Psoas muscle (tissue), 7 donors: ENCODE measurements at regions not wholly inside any gene's neighbourhood (a gene's known extent, or its start where the extent isn't known, plus 50 kb on each side); places are given as distances from the start of the nearest gene placed in this dataset.

Experiments
- ATAC-seq, 4 donors: fragments of 200-7000 bp; cut with Tn5 transposase; one replicate each; pipeline ENCODE4 v1.9.1; 2020; ENCODE audit warnings: moderate library complexity in 3 of 4, mild to moderate bottlenecking in 2 of 4
- DNase-seq, 2 donors: peaks; one replicate each; pipeline ENCODE4 v3.0.0-alpha.2; 2020
- H3K27ac ChIP-seq: fragments of 200-600 bp; one replicate; pipeline ENCODE4 v1.8.0; 2022
- H3K27me3 ChIP-seq, 3 donors: fragments of 200-600 bp in 1 of 3; one replicate each; pipeline versions ENCODE4 v1.6.1 to v1.8.0; 2013 to 2022; ENCODE audit warnings: low read length in 2 of 3, mild to moderate bottlenecking in 2 of 3, moderate library complexity in 1 of 3; ENCODE audit not compliant: insufficient read depth in 3 of 3
- H3K36me3 ChIP-seq, 2 donors: fragments of 200-600 bp in 1 of 2; one replicate each; pipeline versions ENCODE4 v1.6.1 to v1.8.0; 2013 to 2022; ENCODE audit warnings: low read depth in 1 of 2, mild to moderate bottlenecking in 1 of 2, moderate library complexity in 1 of 2; ENCODE audit not compliant: insufficient read depth in 1 of 2
- H3K4me1 ChIP-seq: fragments of 200-600 bp; one replicate; pipeline ENCODE4 v1.8.0; 2022
- H3K4me3 ChIP-seq: fragments of 200-600 bp; one replicate; pipeline ENCODE4 v1.8.0; 2022; ENCODE audit warnings: mild to moderate bottlenecking
- H3K9me3 ChIP-seq: fragments of 200-600 bp; one replicate; pipeline ENCODE4 v1.8.0; 2022
- CTCF ChIP-seq: fragments of 200-600 bp; IDR thresholded peaks from one replicate; pipeline ENCODE4 v1.8.0; 2022; ENCODE audit warnings: antibody characterized with exemption
- WGBS, 3 donors: extraction: QIAGEN DNeasy Blood & Tissue Kit; methylation state at CpG; one replicate each; pipeline versions ENCODE4 v1.1.6 to v1.1.7; 2013; 5-methylcytosine and 5-hydroxymethylcytosine counted together
- intact Hi-C, 2 donors: fragments of 100-400 bp; cut with DNase I; formaldehyde crosslinking; loops; one replicate each; pipeline versions ENCODE4 v1.11.0 to v1.14.2; 2022
- donor health status: healthy with polysubstance abuse.
- donor health status: DM: no; HTN: no; CAD: no; lungs with moderate emphysema.
- donor health status: Bipolar disorder and iron deficiency.
- donor health status: healthy.
- donor health status: DM: yes; HTN: yes; CAD: no.
- donor health status: DM: no; HTN: no; CAD: no.
- donor health status: DM: yes; HTN: yes; CAD: no.

DNA sequence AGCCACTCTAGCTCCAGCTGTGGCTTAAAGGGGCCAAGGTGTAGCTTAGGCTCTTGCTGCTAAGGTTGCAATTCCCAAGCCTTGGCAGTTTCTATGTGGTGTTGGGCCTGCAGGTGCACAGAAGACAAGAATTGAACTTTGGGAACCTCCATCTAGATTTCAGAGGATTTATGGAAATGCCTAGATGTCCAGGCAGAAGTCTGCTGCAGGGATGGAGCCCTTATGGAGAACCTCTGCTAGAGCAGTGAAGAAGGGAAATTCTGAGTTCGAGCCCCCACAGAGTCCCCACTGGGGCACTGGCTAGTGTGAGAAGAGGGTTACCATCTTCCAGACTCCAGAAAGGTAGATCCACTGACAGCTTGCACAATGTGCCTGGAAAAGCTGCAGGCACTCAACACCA lies 694.7 kb downstream of the SLC16A7 start:
- H3K4me3 ChIP-seq, result no peak overlapping the region
- H3K27me3 ChIP-seq, result no peaks in the 10 kb centered on the region
- H3K4me1 ChIP-seq, result no peaks in the 10 kb centered on the region
- no peaks in the 10 kb centered on the region for H3K36me3 ChIP-seq
- ATAC-seq, result no peak
- no peak for DNase-seq
- TF ChIP-seq CTCF, result no peak
- H3K27ac ChIP-seq, result no peak overlapping the region
- no peaks in the 10 kb centered on the region for H3K9me3 ChIP-seq
- intact Hi-C loops, result no loop called here
- 70 to 93% (median 71%) methylated on average over 1 of the region's 1 CpG for WGBS, 3 donors

GRCh38 chr12:60308366-60308991 lies 712.6 kb downstream of the SLC16A7 start:
- H3K9me3 ChIP-seq, result no peaks in the 10 kb centered on the region
- intact Hi-C loops, result no loop called here
- 26 to 43% (median 27%) methylated on average over 1 of the region's 1 CpG for WGBS, 3 donors
- DNase-seq (no peak), ATAC-seq (no peak)
- no peaks in the 10 kb centered on the region for H3K27me3 ChIP-seq
- H3K4me1 ChIP-seq, result no peaks in the 10 kb centered on the region
- H3K27ac ChIP-seq, result no peak overlapping the region
- H3K4me3 ChIP-seq, result no peak overlapping the region
- no peaks in the 10 kb centered on the region for H3K36me3 ChIP-seq
- no peak for TF ChIP-seq CTCF

DNA sequence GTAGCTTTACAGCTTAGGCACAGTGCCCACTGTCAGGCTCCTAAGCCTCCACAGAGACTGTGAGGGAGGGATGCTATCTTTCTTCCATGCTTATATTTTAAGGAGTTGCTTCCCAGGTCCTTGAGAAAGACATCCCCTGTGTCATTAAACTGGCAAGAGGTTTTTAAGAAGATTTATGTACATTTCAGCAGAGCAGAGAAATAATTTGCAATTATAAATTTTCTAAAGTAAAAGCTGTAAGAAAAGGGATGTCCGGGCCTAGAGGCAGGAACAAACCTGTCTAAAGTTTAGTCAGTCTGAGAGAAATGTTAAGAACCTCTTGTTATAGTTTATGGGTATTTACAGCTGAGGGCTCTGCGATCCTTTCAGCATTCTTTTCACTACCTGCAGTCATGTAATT lies 716.1 kb downstream of the SLC16A7 start:
- Histone ChIP-seq H3K27me3 (no peaks in the 10 kb centered on the region), H3K36me3 (no peaks in the 10 kb centered on the region), H3K9me3 (no peaks in the 10 kb centered on the region), H3K4me3 (no peak overlapping the region), H3K4me1 (no peaks in the 10 kb centered on the region), H3K27ac (no peak overlapping the region)
- DNase-seq (no peak), ATAC-seq (no peak)
- TF ChIP-seq CTCF, result no peak
- WGBS, 3 donors, result 53 to 69% (median 67%) methylated on average over 2 of the region's 2 CpGs
- intact Hi-C loops, result no loop called here

DNA sequence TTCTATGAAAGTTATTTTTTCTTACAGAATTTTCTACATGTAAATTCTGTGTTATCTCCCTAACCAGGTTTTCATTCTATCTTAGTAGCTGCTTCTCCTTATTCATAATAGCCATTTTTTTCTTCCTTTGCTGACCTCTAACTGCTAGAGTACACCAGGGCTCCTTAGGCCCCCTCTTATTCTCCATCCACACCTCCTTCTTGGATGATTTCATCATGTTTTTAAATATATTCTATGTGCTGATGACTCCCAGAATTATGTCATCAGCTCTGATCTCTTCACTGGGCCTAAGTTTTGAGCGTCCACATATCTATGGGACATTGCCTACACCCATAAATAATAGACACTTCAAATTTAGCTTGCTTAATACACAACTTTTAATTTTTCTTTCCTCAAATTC lies 721.5 kb downstream of the SLC16A7 start:
- WGBS, 3 donors, result 76 to 86% (median 82%) methylated on average over 1 of the region's 1 CpG
- Histone ChIP-seq H3K27me3 (no peaks in the 10 kb centered on the region), H3K27ac (no peak overlapping the region), H3K4me3 (no peak overlapping the region), H3K9me3 (no peaks in the 10 kb centered on the region), H3K4me1 (no peaks in the 10 kb centered on the region), H3K36me3 (no peaks in the 10 kb centered on the region)
- intact Hi-C loops, result no loop called here
- TF ChIP-seq CTCF, result no peak
- DNase-seq (no peak), ATAC-seq (no peak)

DNA sequence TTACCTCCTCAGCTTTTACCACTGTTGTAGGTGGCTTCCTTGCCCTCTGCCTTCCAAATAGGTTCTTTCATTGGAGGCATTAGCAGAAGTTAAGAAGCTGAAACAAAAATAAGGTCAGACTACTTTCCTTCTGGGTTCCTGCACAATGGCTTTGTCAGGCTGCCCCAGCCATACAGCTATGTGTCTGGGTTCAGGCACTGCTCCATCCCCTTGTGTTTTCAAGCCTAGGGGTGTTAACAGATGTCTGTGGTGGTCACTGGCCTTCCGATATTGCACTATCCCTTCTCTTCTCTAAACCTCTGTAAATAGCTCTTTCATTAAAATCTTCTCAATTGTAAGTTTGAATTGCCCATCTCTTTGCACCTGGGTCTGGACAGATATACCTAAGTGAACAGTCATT lies 728.9 kb downstream of the SLC16A7 start:
- ATAC-seq, result no peak
- TF ChIP-seq CTCF, result no peak
- WGBS, 3 donors, result 94 to 100% (median 96%) methylated on average over 1 of the region's 1 CpG

More for the DNA sequence above, 728.9 kb downstream of the SLC16A7 start:
- Histone ChIP-seq H3K9me3 (no peaks in the 10 kb centered on the region), H3K4me1 (no peaks in the 10 kb centered on the region), H3K27me3 (no peaks in the 10 kb centered on the region), H3K36me3 (no peaks in the 10 kb centered on the region), H3K4me3 (no peak overlapping the region), H3K27ac (no peak overlapping the region)
- intact Hi-C loops, result no loop called here
- no peak for DNase-seq
